Ovary (tissue), 7 donors: ENCODE measurements at regions not wholly inside any gene's neighbourhood (a gene's known extent, or its start where the extent isn't known, plus 50 kb on each side); places are given as distances from the start of the nearest gene placed in this dataset.

Source experiments
- DNase-seq, 5 donors: peaks; one replicate each; pipeline ENCODE4 v3.0.0-alpha.2; 2019 to 2020
- H3K27ac ChIP-seq, 2 donors: fragments of 200-600 bp; one replicate each; pipeline versions ENCODE4 v1.5.1 to v1.8.0; 2019 to 2022
- H3K27me3 ChIP-seq: fragments of 200-600 bp; one replicate; pipeline ENCODE4 v1.8.0; 2022
- H3K36me3 ChIP-seq: fragments of 200-600 bp; sonication (generic); one replicate; pipeline ENCODE4 v1.5.1; 2019
- H3K4me1 ChIP-seq: one replicate; pipeline ENCODE4 v1.8.1; 2013; ENCODE audit warnings: mild to moderate bottlenecking, moderate library complexity; ENCODE audit not compliant: insufficient read depth
- H3K4me3 ChIP-seq: fragments of 200-600 bp; sonication (generic); one replicate; pipeline ENCODE4 v1.5.1; 2017
- H3K9me3 ChIP-seq, 2 donors: fragments of 200-600 bp in 1 of 2; sonication (generic) in 1 of 2; one replicate each; pipeline versions ENCODE4 v1.5.1 to v1.8.1; 2013 to 2019; ENCODE audit warnings: mild to moderate bottlenecking in 1 of 2, moderate library complexity in 1 of 2
- CTCF ChIP-seq, 3 donors: fragments of 450-650 bp in 2 of 3; fragments of 200-600 bp in 1 of 3; IDR thresholded peaks; one replicate each; pipeline versions ENCODE4 v1.5.1 to v1.8.0; 2016 to 2022; ENCODE audit warnings: antibody characterized with exemption in 3 of 3, mild to moderate bottlenecking in 1 of 3
- EP300 ChIP-seq: sonication (generic); formaldehyde crosslinking; IDR thresholded peaks from one replicate; pipeline ENCODE4 v1.6.1; 2017; ENCODE audit warnings: antibody characterized with exemption
- POLR2A ChIP-seq: fragments of 450-650 bp; IDR thresholded peaks from one replicate; pipeline ENCODE4 v1.6.1; 2017; ENCODE audit warnings: antibody characterized with exemption, mild to moderate bottlenecking, moderate library complexity
- WGBS, 3 donors: extraction: QIAGEN DNeasy Blood & Tissue Kit in 1 of 3; methylation state at CpG; one replicate each; pipeline versions ENCODE4 v1.1.5 to v1.1.7; 2013 to 2017; 5-methylcytosine and 5-hydroxymethylcytosine counted together
- intact Hi-C, 4 donors: fragments of 100-400 bp; cut with DNase I; formaldehyde crosslinking; loops; one replicate each; pipeline versions ENCODE4 v1.11.0 to v1.15.1; 2022 to 2023
- donor health status: DM: no; HTN: no; CAD: no; lungs with moderate emphysema.
- donor health status: DM: no; HTN: no; CAD: no.
- donor health status: Bipolar disorder and iron deficiency.
- donor health status: DM: no; HTN: no; CAD: no.
- donor health status: DM: yes; HTN: yes; CAD: no.

GRCh38 chr2:15782769-15783294 lies 157.5 kb upstream of the MYCN start:
- intact Hi-C loops: no loop called here
- Histone ChIP-seq H3K27me3 (no peaks in the 10 kb centered on the region), H3K36me3 (no peaks in the 10 kb centered on the region), H3K4me3 (no peak overlapping the region), H3K9me3 (no peaks in the 10 kb centered on the region), H3K4me1 (no peaks in the 10 kb centered on the region), H3K27ac (no peak overlapping the region)
- DNase-seq: no peak
- 86 to 90% (median 90%) methylated on average over 7 of the region's 7 CpGs for WGBS, 3 donors
- TF ChIP-seq EP300 (no peak), POLR2A (no peak), CTCF (IDR thresholded peaks at IDR 0.05) (no peak)

- DNase-seq: no peak
- Histone ChIP-seq H3K27me3 (no peaks in the 10 kb centered on the region), H3K4me3 (no peak overlapping the region), H3K27ac (no peak overlapping the region), H3K9me3 (no peaks in the 10 kb centered on the region), H3K4me1 (no peaks in the 10 kb centered on the region), H3K36me3 (no peaks in the 10 kb centered on the region)
- intact Hi-C loops: no loop called here
- WGBS, 3 donors: 94 to 96% (median 95%) methylated on average over 6 of the region's 6 CpGs
- TF ChIP-seq CTCF (IDR thresholded peaks at IDR 0.05) (no peak), EP300 (no peak), POLR2A (no peak)
Observed at GRCh38 chr2:15783489-15783888, 156.9 kb upstream of the MYCN start.

GRCh38 chr2:15784106-15784885 lies 156.1 kb upstream of the MYCN start:
- Histone ChIP-seq H3K4me3 (no peak overlapping the region), H3K4me1 (no peaks in the 10 kb centered on the region), H3K9me3 (no peaks in the 10 kb centered on the region), H3K36me3 (no peaks in the 10 kb centered on the region), H3K27me3 (no peaks in the 10 kb centered on the region), H3K27ac (no peak overlapping the region)
- no peak for DNase-seq
- intact Hi-C loops: no loop called here
- TF ChIP-seq POLR2A (no peak), EP300 (no peak), CTCF (IDR thresholded peaks at IDR 0.05) (no peak)
- 92 to 95% (median 92%) methylated on average over 13 of the region's 13 CpGs for WGBS, 3 donors

- no peak for DNase-seq
- TF ChIP-seq EP300: no peak
- TF ChIP-seq CTCF (IDR thresholded peaks at IDR 0.05): no peak
- no peak for TF ChIP-seq POLR2A
Observed at GRCh38 chr2:15784886-15785801, 155.2 kb upstream of the MYCN start.

More at GRCh38 chr2:15784886-15785801, 155.2 kb upstream of the MYCN start:
- intact Hi-C loops: no loop called here
- no peaks in the 10 kb centered on the region for H3K4me1 ChIP-seq
- H3K36me3 ChIP-seq: no peaks in the 10 kb centered on the region
- H3K4me3 ChIP-seq: no peak overlapping the region
- H3K27ac ChIP-seq: no peak overlapping the region
- no peaks in the 10 kb centered on the region for H3K27me3 ChIP-seq
- 66 to 77% (median 72%) methylated on average over 21 of the region's 21 CpGs for WGBS, 3 donors
- no peaks in the 10 kb centered on the region for H3K9me3 ChIP-seq
